ENCODE measurements at regions not wholly inside any gene's neighbourhood (a gene's known extent, or its start where the extent isn't known, plus 50 kb on each side); places are given as distances from the start of the nearest gene placed in this dataset.

DNA sequence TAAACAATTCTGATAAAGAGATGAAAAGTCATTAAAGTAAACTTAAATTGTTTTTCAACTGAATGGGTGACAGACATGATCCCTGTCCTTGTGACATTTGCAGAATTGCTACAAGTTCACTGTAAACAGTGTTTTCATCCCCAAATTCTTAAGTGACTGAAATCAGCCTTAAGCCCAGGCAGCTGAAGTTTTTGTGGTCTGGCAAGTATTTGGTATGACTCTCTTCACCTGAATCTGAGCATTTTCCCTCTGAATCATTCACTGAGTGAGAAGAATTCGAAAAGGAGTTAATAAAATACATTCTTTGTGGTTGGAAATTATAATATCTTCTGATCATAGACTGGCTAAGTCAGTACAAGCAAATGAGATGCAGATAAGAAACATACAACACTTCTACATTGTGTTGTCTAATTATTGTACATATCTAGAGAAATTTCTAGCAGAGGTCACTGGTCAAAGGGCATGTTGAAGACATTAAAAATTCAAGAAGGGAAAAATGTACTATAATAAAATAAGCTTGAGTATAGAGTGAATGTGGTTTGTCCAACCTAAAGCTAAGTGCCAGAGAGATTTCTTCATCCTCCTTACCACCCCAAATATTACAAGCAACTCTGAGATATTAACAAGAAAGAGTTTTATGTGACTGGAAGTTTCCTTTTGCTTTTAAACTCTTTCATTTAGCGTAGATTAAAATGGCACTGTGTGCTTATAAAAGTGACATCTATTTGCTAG is 177.8 kb upstream of the DIO2 start:
- ChIA-PET POLR2A (no interaction called here), CTCF (no interaction called here)
- H3K36me3 ChIP-seq (ENCODE audit: insufficient read depth, low read length) = no peaks in the 10 kb centered on the region
- ATAC-seq (ENCODE audit: poor library complexity) (no peak), DNase-seq (no peak)
- no peaks in the 10 kb centered on the region for H3K27me3 ChIP-seq (ENCODE audit: control insufficient read depth in 1 of 2, insufficient read depth in 2 of 2, low read length in 2 of 2)
- Mint-ChIP-seq H3K27me3 (no peaks in the 10 kb centered on the region), H3K9me3 (no peaks in the 10 kb centered on the region), H3K27ac (no peak overlapping the region), H3K36me3 (ENCODE audit: low read depth) (no peaks in the 10 kb centered on the region), H3K4me1 (ENCODE audit: low read depth) (no peaks in the 10 kb centered on the region), H3K4me3 (no peak overlapping the region)
- H3K27ac ChIP-seq (ENCODE audit: low read depth in 1 of 2, low read length in 2 of 2) = no peak overlapping the region
- H3K4me3 ChIP-seq (ENCODE audit: low read length) = no peak overlapping the region
- intact Hi-C loops (cut with DNase I, micrococcal nuclease) = no loop called here
- TF ChIP-seq, protein P1, sequence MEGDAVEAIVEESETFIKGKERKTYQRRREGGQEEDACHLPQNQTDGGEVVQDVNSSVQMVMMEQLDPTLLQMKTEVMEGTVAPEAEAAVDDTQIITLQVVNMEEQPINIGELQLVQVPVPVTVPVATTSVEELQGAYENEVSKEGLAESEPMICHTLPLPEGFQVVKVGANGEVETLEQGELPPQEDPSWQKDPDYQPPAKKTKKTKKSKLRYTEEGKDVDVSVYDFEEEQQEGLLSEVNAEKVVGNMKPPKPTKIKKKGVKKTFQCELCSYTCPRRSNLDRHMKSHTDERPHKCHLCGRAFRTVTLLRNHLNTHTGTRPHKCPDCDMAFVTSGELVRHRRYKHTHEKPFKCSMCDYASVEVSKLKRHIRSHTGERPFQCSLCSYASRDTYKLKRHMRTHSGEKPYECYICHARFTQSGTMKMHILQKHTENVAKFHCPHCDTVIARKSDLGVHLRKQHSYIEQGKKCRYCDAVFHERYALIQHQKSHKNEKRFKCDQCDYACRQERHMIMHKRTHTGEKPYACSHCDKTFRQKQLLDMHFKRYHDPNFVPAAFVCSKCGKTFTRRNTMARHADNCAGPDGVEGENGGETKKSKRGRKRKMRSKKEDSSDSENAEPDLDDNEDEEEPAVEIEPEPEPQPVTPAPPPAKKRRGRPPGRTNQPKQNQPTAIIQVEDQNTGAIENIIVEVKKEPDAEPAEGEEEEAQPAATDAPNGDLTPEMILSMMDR (IDR thresholded peaks at IDR 0.05) = no peak
- H3K4me1 ChIP-seq (ENCODE audit: insufficient read depth, low read length) = no peaks in the 10 kb centered on the region
- H3K9me3 ChIP-seq (ENCODE audit: control insufficient read depth in 1 of 2, insufficient read depth in 1 of 2, low read length in 2 of 2) = no peaks in the 10 kb centered on the region

DNA sequence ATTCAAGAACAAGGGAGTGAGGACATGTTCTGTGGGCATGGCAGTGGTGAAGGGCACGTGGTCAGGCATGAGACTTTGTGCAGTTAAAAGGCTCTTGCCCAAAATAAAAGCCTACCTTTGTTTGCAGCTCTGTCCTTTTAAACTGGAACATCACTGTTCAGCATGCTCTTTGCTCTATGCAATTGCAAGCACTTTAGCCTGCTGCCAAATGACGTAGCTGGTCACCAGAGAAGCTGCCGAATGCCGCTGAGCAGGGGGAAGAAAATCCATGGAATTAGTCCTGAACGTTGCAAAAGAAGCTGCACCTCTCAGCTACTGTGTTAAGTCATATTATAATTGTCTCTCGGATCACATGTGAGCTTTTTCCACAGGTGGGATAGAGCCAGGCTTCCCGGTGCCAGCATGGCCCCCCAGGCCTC is 176.3 kb upstream of the DIO2 start:
- no peak overlapping the region for H3K4me3 ChIP-seq (ENCODE audit: low read length)
- ATAC-seq (ENCODE audit: poor library complexity) (no peak), DNase-seq (no peak)
- H3K9me3 Mint-ChIP-seq = no peaks in the 10 kb centered on the region
- intact Hi-C loops (cut with DNase I, micrococcal nuclease) = no loop called here
- H3K27me3 ChIP-seq (ENCODE audit: control insufficient read depth in 1 of 2, insufficient read depth in 2 of 2, low read length in 2 of 2) = no peaks in the 10 kb centered on the region
- no peaks in the 10 kb centered on the region for H3K4me1 Mint-ChIP-seq (ENCODE audit: low read depth)
- no peaks in the 10 kb centered on the region for H3K9me3 ChIP-seq (ENCODE audit: control insufficient read depth in 1 of 2, insufficient read depth in 1 of 2, low read length in 2 of 2)
- H3K27ac ChIP-seq (ENCODE audit: low read depth in 1 of 2, low read length in 2 of 2) = no peak overlapping the region
- H3K27me3 Mint-ChIP-seq = no peaks in the 10 kb centered on the region
- H3K4me3 Mint-ChIP-seq = no peak overlapping the region
- H3K4me1 ChIP-seq (ENCODE audit: insufficient read depth, low read length) = no peaks in the 10 kb centered on the region
- ChIA-PET CTCF (no interaction called here), POLR2A (no interaction called here)
- no peaks in the 10 kb centered on the region for H3K36me3 Mint-ChIP-seq (ENCODE audit: low read depth)
- H3K36me3 ChIP-seq (ENCODE audit: insufficient read depth, low read length) = no peaks in the 10 kb centered on the region
- no peak overlapping the region for H3K27ac Mint-ChIP-seq
- TF ChIP-seq, protein P1 (IDR thresholded peaks at IDR 0.05) = no peak

DNA sequence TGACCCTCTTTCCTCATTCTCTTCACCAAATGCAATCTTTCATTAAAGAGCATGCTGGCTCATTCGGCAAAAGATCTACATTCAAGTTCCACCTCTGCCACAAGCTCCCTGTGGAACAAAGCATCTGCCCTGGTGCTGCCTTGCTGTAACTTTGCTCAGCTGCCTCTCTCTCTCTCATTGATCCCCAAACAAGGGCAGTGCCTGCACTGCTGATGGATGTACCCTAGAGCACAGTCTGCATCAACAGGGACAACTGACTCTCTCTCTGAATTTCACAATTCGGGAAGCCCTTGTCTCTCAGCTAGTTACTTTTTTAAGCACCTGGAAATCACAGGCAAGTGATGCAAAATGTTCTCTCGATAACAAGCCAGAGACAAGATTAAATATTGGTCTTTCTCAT is 174.0 kb upstream of the DIO2 start:
- Mint-ChIP-seq H3K36me3 (ENCODE audit: low read depth) (no peaks in the 10 kb centered on the region), H3K4me3 (no peak overlapping the region), H3K9me3 (no peaks in the 10 kb centered on the region), H3K27me3 (no peaks in the 10 kb centered on the region), H3K27ac (no peak overlapping the region), H3K4me1 (ENCODE audit: low read depth) (no peaks in the 10 kb centered on the region)
- Histone ChIP-seq H3K4me3 (ENCODE audit: low read length) (no peak overlapping the region), H3K9me3 (ENCODE audit: control insufficient read depth in 1 of 2, insufficient read depth in 1 of 2, low read length in 2 of 2) (no peaks in the 10 kb centered on the region), H3K36me3 (ENCODE audit: insufficient read depth, low read length) (no peaks in the 10 kb centered on the region), H3K4me1 (ENCODE audit: insufficient read depth, low read length) (no peaks in the 10 kb centered on the region), H3K27me3 (ENCODE audit: control insufficient read depth in 1 of 2, insufficient read depth in 2 of 2, low read length in 2 of 2) (no peaks in the 10 kb centered on the region), H3K27ac (ENCODE audit: low read depth in 1 of 2, low read length in 2 of 2) (no peak overlapping the region)
- intact Hi-C loops (cut with DNase I, micrococcal nuclease) = no loop called here
- DNase-seq (no peak), ATAC-seq (ENCODE audit: poor library complexity) (no peak)
- POLR2A ChIA-PET = no interaction called here
- CTCF ChIA-PET = no interaction called here
- TF ChIP-seq, protein P1 (IDR thresholded peaks at IDR 0.05) = no peak

All from CD4-positive, alpha-beta T cell (primary cell).